HG03280 (cell line): ENCODE measurements at regions not wholly inside any gene's neighbourhood (a gene's known extent, or its start where the extent isn't known, plus 50 kb on each side); places are given as distances from the start of the nearest gene placed in this dataset.

ENCODE experiments used
- ATAC-seq: cut with Tn5 transposase; IDR thresholded peaks from one replicate; pipeline ENCODE4 v1.9.1; 2021; ENCODE audit warnings: mild to moderate bottlenecking, moderate library complexity; ENCODE audit not compliant: unreplicated experiment

DNA sequence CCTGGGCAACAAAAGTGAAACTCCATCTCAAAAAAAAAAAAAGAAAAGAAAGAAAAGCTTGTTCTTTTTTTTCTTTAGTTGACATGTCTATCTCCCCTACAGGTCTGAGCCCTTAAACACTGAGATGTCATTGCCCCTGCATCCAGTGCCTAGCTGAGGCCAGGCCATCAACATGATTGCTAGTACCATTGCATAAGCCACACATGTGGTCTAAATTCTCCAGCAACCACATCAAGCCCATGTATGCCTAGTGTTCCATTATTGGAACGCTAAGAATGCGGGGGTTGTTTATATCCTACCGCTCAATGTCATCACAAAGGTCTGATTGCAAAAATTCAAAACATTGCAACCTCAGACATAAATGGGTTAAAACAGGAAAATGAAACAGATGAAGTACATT is 62.7 kb downstream of the NPTX2 start:
- ATAC-seq, result no peak

DNA sequence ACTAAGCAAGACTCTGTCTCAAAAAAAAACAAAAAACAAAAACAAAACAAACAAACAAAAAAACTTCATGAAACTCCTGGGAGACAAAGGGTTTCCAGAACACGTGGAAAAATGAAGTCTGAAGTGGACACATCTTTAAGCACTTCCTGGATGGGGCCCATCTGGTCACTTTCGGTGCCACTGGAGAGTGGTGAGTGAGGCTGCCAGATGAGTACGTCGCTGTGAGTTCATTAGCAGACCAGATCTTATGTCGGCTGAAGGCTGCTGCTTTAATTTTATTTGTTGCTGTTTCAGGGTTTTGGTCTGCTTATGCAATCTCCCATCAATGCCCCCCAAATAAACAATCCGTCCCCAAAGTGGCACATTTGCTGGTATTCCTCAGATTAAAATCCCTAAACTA is 64.4 kb downstream of the NPTX2 start:
- ATAC-seq, result no peak

DNA sequence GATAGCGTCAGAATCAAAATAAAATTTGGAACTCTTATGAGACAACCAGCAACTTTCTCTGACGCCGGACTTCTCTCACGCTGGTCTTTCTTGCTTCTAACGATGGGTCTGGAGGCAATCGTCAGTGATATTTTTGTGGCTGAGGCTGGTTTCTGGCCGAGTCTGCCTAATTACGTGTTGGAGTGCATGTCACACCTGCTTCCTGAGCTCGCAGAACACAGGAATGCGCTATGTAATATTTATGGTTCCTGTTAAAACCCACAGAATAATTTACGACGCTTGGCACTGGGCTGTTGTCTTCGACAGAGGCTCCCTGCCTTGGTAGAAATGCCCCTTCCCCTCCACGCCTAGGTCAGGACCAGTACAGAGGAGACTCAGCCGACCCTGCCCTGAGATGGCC is 64.9 kb downstream of the NPTX2 start:
- no peak for ATAC-seq

DNA sequence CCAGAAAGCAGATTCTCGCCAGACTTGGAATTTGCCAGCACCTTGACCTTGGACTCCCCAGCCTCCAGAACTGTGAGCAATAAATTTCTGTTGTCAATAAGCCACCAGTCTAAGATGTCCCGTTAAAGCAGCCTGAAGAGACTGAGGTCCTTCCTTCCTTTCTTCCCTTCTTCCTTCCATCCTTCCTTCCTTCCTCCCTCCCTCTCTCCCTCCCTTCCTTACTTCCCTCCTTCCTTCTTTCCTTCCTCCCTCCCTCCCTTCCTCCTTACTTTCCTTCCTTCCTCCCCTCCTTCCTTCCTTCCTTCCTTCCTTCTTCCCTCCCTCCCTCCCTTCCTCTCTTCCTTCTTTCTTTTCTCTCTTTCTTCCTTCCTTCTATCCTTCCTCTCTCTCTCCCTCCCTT is 66.4 kb downstream of the NPTX2 start:
- ATAC-seq, result no peak

GRCh38 chr7:98685541-98685940 is 68.5 kb downstream of the NPTX2 start:
- no peak for ATAC-seq

GRCh38 chr7:98686466-98687080 is 69.5 kb downstream of the NPTX2 start:
- ATAC-seq, result no peak

- ATAC-seq, result no peak
Observed at GRCh38 chr7:98687111-98687751, 70.1 kb downstream of the NPTX2 start.

DNA sequence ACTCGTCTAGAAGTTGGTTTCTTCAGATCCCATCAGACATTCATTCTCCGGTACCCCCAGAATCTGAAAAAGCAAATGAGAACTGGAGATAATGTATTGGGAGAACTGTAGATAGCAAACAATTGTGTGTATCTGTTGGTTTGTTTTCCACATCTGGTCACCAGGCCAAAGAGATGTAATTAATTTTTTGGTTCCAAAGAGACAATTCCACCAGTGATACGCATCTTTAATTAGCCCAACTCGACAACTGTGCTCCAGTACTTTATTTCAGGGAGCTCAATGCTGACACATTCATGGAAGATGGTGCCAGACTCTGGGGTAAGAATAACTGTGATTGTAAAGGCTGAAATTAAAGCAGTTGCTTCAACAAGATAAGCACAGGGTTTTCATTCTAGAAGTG is 74.5 kb downstream of the NPTX2 start:
- ATAC-seq, result no peak

DNA sequence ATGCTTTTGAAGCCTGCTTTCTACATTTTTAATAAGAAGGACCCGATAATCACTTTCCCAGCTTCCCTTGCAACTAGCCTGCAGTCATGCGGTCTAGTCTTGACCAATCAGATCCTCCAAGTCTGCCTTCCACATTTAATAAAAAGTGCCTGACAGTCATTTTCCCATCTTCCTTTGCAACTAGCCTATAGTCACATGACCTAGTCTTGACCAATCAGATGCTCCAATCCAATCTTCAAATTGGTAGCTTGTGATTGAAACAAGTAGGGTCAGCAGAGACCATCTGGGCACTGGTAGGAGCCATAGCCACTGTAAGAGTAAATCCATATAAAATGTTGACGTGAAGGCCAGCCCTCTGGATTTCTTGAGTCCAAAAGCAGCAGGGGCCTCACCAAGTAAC is 80.0 kb downstream of the NPTX2 start:
- no peak for ATAC-seq

- ATAC-seq, result no peak
Observed at GRCh38 chr7:98697485-98698240, 80.6 kb downstream of the NPTX2 start.

GRCh38 chr7:98698976-98699375 is 81.9 kb downstream of the NPTX2 start:
- ATAC-seq, result no peak

DNA sequence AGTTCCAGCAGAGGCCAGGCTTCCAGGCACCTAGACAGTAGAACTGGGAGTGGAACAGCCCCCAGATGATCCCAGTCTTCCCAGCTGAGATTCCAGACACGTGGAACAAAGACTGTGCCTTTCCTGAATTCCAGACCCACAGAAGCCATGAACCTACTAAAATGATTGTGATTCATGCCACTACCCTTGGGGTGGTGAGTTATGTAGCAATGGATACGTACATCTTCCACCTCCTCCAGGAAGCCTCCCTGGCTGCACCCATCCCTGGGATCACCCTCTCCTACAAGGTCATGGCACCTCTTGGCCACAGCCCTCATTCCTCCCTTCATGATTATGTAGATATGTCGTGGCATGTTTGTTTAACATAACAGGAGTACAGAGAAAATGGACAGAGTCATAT is 83.4 kb downstream of the NPTX2 start:
- no peak for ATAC-seq

GRCh38 chr7:98701372-98701771 is 84.3 kb downstream of the NPTX2 start:
- no peak for ATAC-seq

DNA sequence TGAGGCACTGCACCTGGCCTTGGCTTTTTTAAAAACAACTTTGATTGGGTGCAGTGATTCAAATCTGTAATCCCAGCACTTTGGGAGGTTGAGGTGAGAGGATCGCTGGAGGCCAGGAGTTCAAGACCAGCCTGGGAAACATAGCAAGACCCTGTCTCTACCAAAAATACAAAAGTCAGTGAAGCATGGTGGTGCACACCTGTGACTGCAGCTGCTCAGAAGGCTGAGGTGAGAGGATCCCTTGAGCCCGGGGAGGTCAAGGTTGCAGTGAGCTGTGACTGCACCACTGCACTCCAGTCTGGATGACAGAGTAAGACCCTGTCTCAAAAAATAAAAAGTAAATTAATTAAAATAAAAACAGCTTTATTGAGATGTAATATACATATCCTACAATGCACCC is 84.9 kb downstream of the NPTX2 start:
- no peak for ATAC-seq

DNA sequence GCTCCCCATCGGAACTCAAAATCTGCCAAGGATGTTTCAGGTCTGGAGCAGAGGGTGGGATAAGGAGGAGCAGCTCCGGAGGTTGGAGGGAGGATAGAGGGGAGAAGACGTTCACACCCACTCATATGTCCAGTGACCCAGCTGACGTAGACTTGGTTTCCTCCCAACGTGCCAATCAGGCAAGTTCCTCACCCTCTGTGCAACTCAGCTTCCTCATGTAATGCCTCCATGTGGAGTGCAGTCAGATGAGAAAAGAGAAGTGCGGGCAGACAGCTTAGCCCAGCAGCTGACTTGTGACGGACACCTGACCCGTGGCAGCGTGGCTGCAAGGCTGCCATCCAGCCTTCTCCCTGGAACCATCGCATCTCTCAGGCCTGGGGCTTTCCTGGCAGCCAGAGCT is 86.8 kb downstream of the NPTX2 start:
- no peak for ATAC-seq

- no peak for ATAC-seq
Observed at GRCh38 chr7:98705626-98706025, 88.5 kb downstream of the NPTX2 start.

DNA sequence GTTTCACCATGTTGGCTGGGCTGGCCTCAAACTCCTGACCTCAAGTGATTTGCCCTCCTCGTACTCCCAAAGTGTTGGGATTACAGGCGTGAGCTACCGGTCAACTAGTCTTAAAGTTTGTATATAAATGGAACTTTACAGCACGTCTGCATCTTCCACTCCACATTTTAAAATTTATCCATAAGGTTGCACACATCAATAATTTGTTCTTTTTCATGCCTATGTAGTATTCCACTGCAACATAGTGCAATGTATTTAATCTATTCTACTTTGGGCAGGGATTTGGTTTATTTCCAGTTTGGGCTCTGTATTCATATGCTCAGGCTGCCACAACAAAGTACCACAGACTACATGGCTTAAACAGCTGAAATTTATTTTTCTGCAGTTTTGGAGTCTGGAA is 90.0 kb downstream of the NPTX2 start:
- ATAC-seq, result no peak

GRCh38 chr7:98711945-98712344 is 94.9 kb downstream of the NPTX2 start:
- ATAC-seq, result no peak

GRCh38 chr7:98713165-98713810 is 96.2 kb downstream of the NPTX2 start:
- ATAC-seq, result no peak

- no peak for ATAC-seq
Observed at GRCh38 chr7:98719396-98719795, 102.3 kb downstream of the NPTX2 start.

GRCh38 chr7:98722402-98722801 is 105.3 kb downstream of the NPTX2 start:
- ATAC-seq, result no peak

GRCh38 chr7:98724591-98724990 is 107.5 kb downstream of the NPTX2 start:
- ATAC-seq, result no peak
